Endodermal cell (in vitro differentiated cells): ENCODE measurements at regions not wholly inside any gene's neighbourhood (a gene's known extent, or its start where the extent isn't known, plus 50 kb on each side); places are given as distances from the start of the nearest gene placed in this dataset.
"Not testable (repeated sequence)": the region's sequence is repeated elsewhere in the genome, so short reads cannot be mapped to it uniquely, and the experiment has no call there.

ENCODE experiments used
- DNase-seq: peaks from one replicate; pipeline ENCODE4 v3.0.0-alpha.2; 2017
- H3K27ac ChIP-seq: 2 replicates; pipeline ENCODE4 v1.5.1; 2013; ENCODE audit warnings: mild to moderate bottlenecking, low read depth, low read length, moderate library complexity
- H3K27me3 ChIP-seq: 2 replicates; pipeline ENCODE4 v1.6.1; 2013; ENCODE audit warnings: mild to moderate bottlenecking, low read length, moderate library complexity; ENCODE audit not compliant: insufficient read depth, control insufficient read depth, poor library complexity, severe bottlenecking
- H3K36me3 ChIP-seq: 2 replicates; pipeline ENCODE4 v1.7.0; 2013; ENCODE audit warnings: mild to moderate bottlenecking, low read length, moderate library complexity; ENCODE audit not compliant: control insufficient read depth, insufficient read depth
- H3K4me1 ChIP-seq: one replicate; pipeline ENCODE4 v1.7.0; 2013; ENCODE audit warnings: low read length; ENCODE audit not compliant: control insufficient read depth, insufficient read depth
- H3K4me3 ChIP-seq: 2 replicates; pipeline ENCODE4 v1.5.1; 2013; ENCODE audit warnings: mild to moderate bottlenecking, low read length, moderate library complexity
- H3K9ac ChIP-seq: 2 replicates; pipeline ENCODE4 v1.6.1; 2013; ENCODE audit warnings: mild to moderate bottlenecking, low read length, moderate library complexity; ENCODE audit not compliant: poor library complexity, severe bottlenecking; ENCODE audit errors: extremely low read depth
- H3K9me3 ChIP-seq: 2 replicates; pipeline ENCODE4 v1.6.1; 2013; ENCODE audit warnings: mild to moderate bottlenecking, low read length, moderate library complexity; ENCODE audit not compliant: control insufficient read depth
- H3K27ac Mint-ChIP-seq: 2 replicates; pipeline ENCODE4 v1.8.0; 2020; ENCODE audit warnings: mixed read lengths
- H3K27me3 Mint-ChIP-seq: 2 replicates; pipeline ENCODE4 v1.8.0; 2021; ENCODE audit warnings: mild to moderate bottlenecking, mixed read lengths; ENCODE audit not compliant: insufficient read depth
- H3K36me3 Mint-ChIP-seq: 2 replicates; pipeline ENCODE4 v1.8.0; 2020; ENCODE audit warnings: low read depth, mixed read lengths
- H3K4me1 Mint-ChIP-seq: 2 replicates; pipeline ENCODE4 v1.8.0; 2020; ENCODE audit warnings: mixed read lengths
- H3K4me3 Mint-ChIP-seq: 2 replicates; pipeline ENCODE4 v1.8.0; 2020; ENCODE audit warnings: mild to moderate bottlenecking, moderate library complexity, mixed read lengths
- H3K9me3 Mint-ChIP-seq: 2 replicates; pipeline ENCODE4 v1.8.0; 2020; ENCODE audit warnings: mild to moderate bottlenecking, mixed read lengths
- CTCF ChIP-seq: fragments of 200-600 bp; sonication (generic); conservative IDR thresholded peaks from 2 replicates; pipeline ENCODE4 v1.5.0; 2021; ENCODE audit warnings: antibody characterized with exemption, mild to moderate bottlenecking
- WGBS, 2 experiments: methylation state at CpG; one replicate each; pipeline versions ENCODE4 v1.1.5 to v1.1.7; 2013; ENCODE audit warnings: missing lambda C conversion rate in 2 of 2, mixed read lengths in 1 of 2; ENCODE audit not compliant: insufficient coverage in 1 of 2, insufficient read length in 1 of 2; 5-methylcytosine and 5-hydroxymethylcytosine counted together

- Mint-ChIP-seq H3K36me3 (no peaks in the 10 kb centered on the region), H3K4me1 (no peaks in the 10 kb centered on the region), H3K27me3 (no peaks in the 10 kb centered on the region), H3K9me3 (no peaks in the 10 kb centered on the region), H3K27ac (no peak overlapping the region), H3K4me3 (no peak overlapping the region)
- no peak for DNase-seq
- no peak overlapping the region for H3K27ac ChIP-seq
- no peaks in the 10 kb centered on the region for H3K4me1 ChIP-seq
- H3K4me3 ChIP-seq, result no peak overlapping the region
- H3K36me3 ChIP-seq, result no peaks in the 10 kb centered on the region
- no peaks in the 10 kb centered on the region for H3K9me3 ChIP-seq
- no peak overlapping the region for H3K9ac ChIP-seq
- no peaks in the 10 kb centered on the region for H3K27me3 ChIP-seq
- WGBS, 2 experiments, result 90 to 94% methylated on average over 2 of the region's 2 CpGs
- TF ChIP-seq CTCF, result no peak
Measured at GRCh38 chr13:88823114-88823513, 1151.9 kb downstream of the SLITRK5 start.

- no peak overlapping the region for H3K27ac Mint-ChIP-seq
- H3K4me1 Mint-ChIP-seq, result no peaks in the 10 kb centered on the region
- no peak overlapping the region for H3K4me3 Mint-ChIP-seq
- WGBS, 2 experiments, result 88% methylated on average over 4 of the region's 4 CpGs; no CpG with 5 or more reads in 1 of the 2 experiments
- Histone ChIP-seq H3K27ac (no peak overlapping the region), H3K9me3 (no peaks in the 10 kb centered on the region), H3K36me3 (no peaks in the 10 kb centered on the region), H3K27me3 (no peaks in the 10 kb centered on the region), H3K4me1 (no peaks in the 10 kb centered on the region), H3K9ac (no peak overlapping the region), H3K4me3 (no peak overlapping the region)
- DNase-seq, result no peak
- TF ChIP-seq CTCF, result no peak
- H3K27me3 Mint-ChIP-seq, result no peaks in the 10 kb centered on the region
- H3K36me3 Mint-ChIP-seq, result no peaks in the 10 kb centered on the region
- no peaks in the 10 kb centered on the region for H3K9me3 Mint-ChIP-seq
Measured at GRCh38 chr13:88824218-88824617, 1153.0 kb downstream of the SLITRK5 start.

GRCh38 chr13:88840085-88840484 is 1168.9 kb downstream of the SLITRK5 start:
- no peak overlapping the region for H3K27ac Mint-ChIP-seq
- 98 to 100% methylated on average over 1 to 3 of the region's 3 CpGs for WGBS, 2 experiments
- Histone ChIP-seq H3K27me3 (no peaks in the 10 kb centered on the region), H3K4me1 (no peaks in the 10 kb centered on the region), H3K4me3 (no peak overlapping the region), H3K9ac (no peak overlapping the region), H3K9me3 (no peaks in the 10 kb centered on the region), H3K36me3 (no peaks in the 10 kb centered on the region), H3K27ac (no peak overlapping the region)
- no peaks in the 10 kb centered on the region for H3K36me3 Mint-ChIP-seq
- no peak for TF ChIP-seq CTCF
- no peaks in the 10 kb centered on the region for H3K9me3 Mint-ChIP-seq
- no peak overlapping the region for H3K4me3 Mint-ChIP-seq
- no peak for DNase-seq
- no peaks in the 10 kb centered on the region for H3K4me1 Mint-ChIP-seq
- no peaks in the 10 kb centered on the region for H3K27me3 Mint-ChIP-seq

DNA sequence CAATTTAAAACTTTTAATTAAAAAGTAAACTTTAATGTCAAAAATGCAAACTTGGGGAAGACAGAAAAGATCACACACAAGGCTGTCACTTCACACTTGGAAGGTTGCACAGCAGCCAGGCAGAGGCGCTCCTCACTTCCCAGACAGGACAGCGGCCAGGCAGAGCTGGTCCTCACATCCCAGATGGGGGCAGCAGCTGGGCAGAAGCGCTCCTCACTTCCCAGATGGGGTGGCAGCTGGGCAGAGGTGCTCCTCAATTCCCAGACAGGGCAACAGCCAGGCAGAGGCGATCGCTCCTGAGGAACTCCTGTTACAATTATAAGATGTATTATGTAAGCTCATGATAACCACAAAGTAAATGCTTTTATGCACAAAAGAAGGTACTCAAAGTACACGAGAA is 1181.1 kb downstream of the SLITRK5 start:
- not testable (repeated sequence) for H3K4me3 ChIP-seq, H3K27me3 Mint-ChIP-seq, H3K27ac Mint-ChIP-seq, H3K27ac ChIP-seq, H3K4me3 Mint-ChIP-seq, H3K4me1 ChIP-seq, H3K9me3 ChIP-seq, DNase-seq, H3K4me1 Mint-ChIP-seq, H3K27me3 ChIP-seq, H3K9ac ChIP-seq, H3K36me3 ChIP-seq, H3K36me3 Mint-ChIP-seq, H3K9me3 Mint-ChIP-seq
- WGBS, 2 experiments, result 92% methylated on average over 4 of the region's 6 CpGs; no CpG with 5 or more reads in 1 of the 2 experiments
